Activated CD8-positive, alpha-beta T cell treated with anti-CD3 and anti-CD28 coated beads for 36 hours (primary cell): ENCODE measurements at regions not wholly inside any gene's neighbourhood (a gene's known extent, or its start where the extent isn't known, plus 50 kb on each side); places are given as distances from the start of the nearest gene placed in this dataset.

Source experiments
- ATAC-seq: fragments of 200-7000 bp; cut with Tn5 transposase; one replicate; pipeline ENCODE4 v1.10.0; 2021; ENCODE audit warnings: mild to moderate bottlenecking, moderate library complexity
- CTCF ChIA-PET: fragments of 350-600 bp; sonication (Branson Sonifier 250); formaldehyde crosslinking; loops from one replicate; lab custom pipeline; 2021; ENCODE audit warnings: antibody characterized with exemption; lab: Charles Lee
- POLR2A ChIA-PET: fragments of 350-600 bp; sonication (Branson Sonifier 250); formaldehyde crosslinking; loops from one replicate; lab custom pipeline; 2021; ENCODE audit warnings: antibody characterized with exemption; lab: Charles Lee
- DNase-seq: peaks from one replicate; pipeline ENCODE4 v3.0.0-alpha.2; 2020
- H3K27ac Mint-ChIP-seq: one replicate; pipeline ENCODE4 v1.8.0; 2021; ENCODE audit warnings: mild to moderate bottlenecking, mixed read lengths
- H3K27me3 Mint-ChIP-seq: one replicate; pipeline ENCODE4 v1.8.0; 2021; ENCODE audit warnings: mixed read lengths
- H3K36me3 Mint-ChIP-seq: one replicate; pipeline ENCODE4 v1.8.0; 2021; ENCODE audit warnings: low read depth, mixed read lengths
- H3K4me1 Mint-ChIP-seq: one replicate; pipeline ENCODE4 v1.8.0; 2021; ENCODE audit warnings: low read depth, mixed read lengths
- H3K4me3 Mint-ChIP-seq: one replicate; pipeline ENCODE4 v1.8.0; 2021; ENCODE audit warnings: mild to moderate bottlenecking, moderate library complexity, mixed read lengths
- H3K9me3 Mint-ChIP-seq: one replicate; pipeline ENCODE4 v1.8.0; 2021; ENCODE audit warnings: mixed read lengths
- CTCF ChIP-seq: fragments of 200-600 bp; IDR thresholded peaks from one replicate; pipeline ENCODE4 v1.8.0; 2022; ENCODE audit warnings: antibody characterized with exemption, mild to moderate bottlenecking
- intact Hi-C: fragments of 100-400 bp; cut with micrococcal nuclease; formaldehyde crosslinking; loops from one replicate; pipeline ENCODE4 v1.10.0; 2022

- intact Hi-C loops, result no loop called here
- no peak for ATAC-seq
- ChIA-PET POLR2A (no interaction called here), CTCF (no interaction called here)
- Mint-ChIP-seq H3K9me3 (no peaks in the 10 kb centered on the region), H3K36me3 (no peaks in the 10 kb centered on the region), H3K27ac (no peak overlapping the region), H3K27me3 (peaks cover 4% of the 10 kb centered on the region), H3K4me3 (no peak overlapping the region), H3K4me1 (no peaks in the 10 kb centered on the region)
- no peak for DNase-seq
- no peak for TF ChIP-seq CTCF
Observed at GRCh38 chr12:13503094-13503835, 306.7 kb downstream of the EMP1 start.

- no peak for TF ChIP-seq CTCF
- H3K9me3 Mint-ChIP-seq, result no peaks in the 10 kb centered on the region
- no peak overlapping the region for H3K4me3 Mint-ChIP-seq
- CTCF ChIA-PET, result interaction anchor here (1.7 kb wide), 1 partner anchor 10 kb away, joined by 4 read pairs; no protein-coding TSS in a partner anchor
- peaks cover 4% of the 10 kb centered on the region for H3K27me3 Mint-ChIP-seq
- POLR2A ChIA-PET, result no interaction called here
- H3K36me3 Mint-ChIP-seq, result no peaks in the 10 kb centered on the region
- ATAC-seq, result no peak
- H3K27ac Mint-ChIP-seq, result no peak overlapping the region
- no peaks in the 10 kb centered on the region for H3K4me1 Mint-ChIP-seq
- intact Hi-C loops, result no loop called here
- no peak for DNase-seq
Observed at GRCh38 chr12:13499008-13499407, 302.5 kb downstream of the EMP1 start.

DNA sequence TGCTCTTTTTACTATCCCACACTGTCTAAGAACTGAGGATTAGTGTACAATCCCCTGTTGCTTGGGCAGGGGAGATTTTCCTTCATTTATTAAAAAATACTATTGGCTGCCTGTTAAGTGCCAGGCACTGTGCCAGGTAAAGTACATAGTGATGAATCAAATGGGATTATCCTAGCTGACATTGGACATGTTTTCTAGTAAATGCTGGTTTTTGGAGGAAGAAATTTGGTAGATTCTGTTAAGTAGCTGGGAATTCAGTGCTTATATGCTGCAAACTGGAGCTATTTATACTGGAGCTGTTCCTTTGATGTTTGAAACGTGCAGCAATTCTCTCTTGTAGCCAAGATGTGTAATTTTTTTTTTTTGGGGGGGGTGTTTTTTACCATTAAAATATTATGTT is 299.6 kb downstream of the EMP1 start:
- Mint-ChIP-seq H3K27ac (no peak overlapping the region), H3K4me1 (no peaks in the 10 kb centered on the region), H3K9me3 (no peaks in the 10 kb centered on the region), H3K27me3 (peaks cover 4% of the 10 kb centered on the region), H3K36me3 (no peaks in the 10 kb centered on the region), H3K4me3 (no peak overlapping the region)
- ChIA-PET CTCF (no interaction called here), POLR2A (no interaction called here)
- ATAC-seq (no peak), DNase-seq (no peak)
- no peak for TF ChIP-seq CTCF
- intact Hi-C loops, result no loop called here

GRCh38 chr12:13489246-13489645 is 292.7 kb downstream of the EMP1 start:
- TF ChIP-seq CTCF, result no peak
- intact Hi-C loops, result no loop called here
- Mint-ChIP-seq H3K9me3 (no peaks in the 10 kb centered on the region), H3K4me3 (no peak overlapping the region), H3K36me3 (no peaks in the 10 kb centered on the region), H3K27ac (no peak overlapping the region), H3K27me3 (no peaks in the 10 kb centered on the region), H3K4me1 (no peaks in the 10 kb centered on the region)
- no peak for DNase-seq
- ATAC-seq, result no peak
- POLR2A ChIA-PET, result no interaction called here
- CTCF ChIA-PET, result no interaction called here

DNA sequence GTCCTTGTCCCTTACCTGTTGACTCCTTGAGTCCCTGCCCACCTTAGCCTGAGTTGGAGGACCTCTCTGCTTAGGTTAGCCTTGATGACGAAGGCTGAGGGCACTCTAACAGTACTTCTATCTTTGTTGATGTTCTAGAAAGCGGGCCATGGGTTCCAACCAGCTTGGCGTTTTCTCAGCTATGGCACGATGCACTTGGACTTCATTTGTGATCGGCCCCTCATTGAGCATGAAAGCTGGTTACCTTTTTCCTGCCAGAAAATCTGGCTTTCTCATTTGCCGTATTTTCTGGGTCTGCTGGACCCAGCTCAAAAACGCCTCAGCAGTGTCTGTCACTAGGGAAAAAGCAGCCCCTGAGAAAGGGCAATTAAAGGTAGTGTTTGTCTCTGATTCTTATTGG is 290.8 kb downstream of the EMP1 start:
- no peaks in the 10 kb centered on the region for H3K9me3 Mint-ChIP-seq
- no peaks in the 10 kb centered on the region for H3K36me3 Mint-ChIP-seq
- no peak for TF ChIP-seq CTCF
- DNase-seq (no peak), ATAC-seq (no peak)
- no peaks in the 10 kb centered on the region for H3K4me1 Mint-ChIP-seq
- POLR2A ChIA-PET, result no interaction called here
- H3K27me3 Mint-ChIP-seq, result no peaks in the 10 kb centered on the region
- H3K4me3 Mint-ChIP-seq, result no peak overlapping the region
- intact Hi-C loops, result no loop called here
- H3K27ac Mint-ChIP-seq, result no peak overlapping the region
- CTCF ChIA-PET, result interaction anchor here (1.1 kb wide), 1 partner anchor 232 kb away, joined by 4 read pairs; no protein-coding TSS in a partner anchor
